HG03354 (cell line): ENCODE measurements at regions not wholly inside any gene's neighbourhood (a gene's known extent, or its start where the extent isn't known, plus 50 kb on each side); places are given as distances from the start of the nearest gene placed in this dataset.

Source experiments
- ATAC-seq: cut with Tn5 transposase; IDR thresholded peaks from one replicate; pipeline ENCODE4 v1.9.1; 2021; ENCODE audit warnings: mild to moderate bottlenecking; ENCODE audit not compliant: unreplicated experiment, poor library complexity, severe bottlenecking

DNA sequence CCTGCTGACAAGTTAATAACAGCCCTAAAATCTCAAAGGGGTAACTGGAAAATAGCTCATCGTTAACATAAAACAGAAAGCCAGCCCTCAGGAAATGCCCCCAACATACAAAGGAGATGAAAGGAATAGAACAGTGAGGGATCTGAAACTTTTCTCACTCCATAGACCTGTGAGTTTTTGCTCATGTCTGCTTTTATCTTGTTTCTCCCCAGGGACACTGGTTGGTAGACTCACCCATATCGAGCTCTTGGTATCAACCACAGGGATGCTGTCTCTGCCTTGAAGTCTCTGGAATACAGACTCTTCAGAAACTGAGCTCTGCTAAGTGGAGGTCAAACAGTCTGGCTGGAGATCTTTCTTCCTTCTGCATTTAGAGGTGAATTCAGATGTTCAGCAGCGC lies 77.4 kb upstream of the CAMK1G start:
- no peak for ATAC-seq

DNA sequence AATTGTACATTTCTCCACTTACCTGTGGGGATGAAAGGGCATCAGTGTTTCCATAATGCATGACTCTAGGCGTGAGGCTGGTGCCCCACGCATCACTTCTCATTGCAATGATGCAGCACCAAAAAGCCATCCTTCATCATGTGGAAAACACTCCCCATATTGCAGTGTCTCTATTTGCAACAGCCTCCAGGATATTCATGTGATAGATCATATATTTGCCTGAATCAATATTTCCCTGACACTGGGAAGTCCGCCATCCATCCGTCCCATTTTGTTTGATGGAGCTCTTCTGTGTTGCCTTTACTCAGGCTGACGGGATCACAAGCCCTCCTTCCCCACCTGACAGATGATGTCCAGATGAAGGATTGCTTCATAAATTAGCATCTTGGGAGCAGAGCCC lies 74.5 kb upstream of the CAMK1G start:
- ATAC-seq = no peak

DNA sequence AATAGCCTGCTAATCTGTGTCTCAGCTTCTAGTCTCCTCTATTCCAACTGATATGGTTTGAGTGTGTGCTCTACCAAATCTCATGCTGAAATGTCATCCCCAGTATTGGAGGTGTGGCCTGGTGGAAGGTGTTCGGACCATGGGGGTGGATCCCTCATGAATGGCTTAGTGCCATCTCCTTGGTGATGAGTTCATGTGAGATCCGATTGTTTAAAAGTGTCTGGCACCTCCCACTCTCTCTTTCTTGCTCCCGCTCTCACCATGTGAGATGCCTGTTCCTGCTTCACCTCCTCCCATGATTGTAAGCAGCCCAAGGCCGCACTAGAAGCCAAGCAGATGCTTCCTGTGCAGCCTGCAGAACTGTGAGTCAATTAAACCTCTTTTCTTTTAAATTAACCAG lies 73.5 kb upstream of the CAMK1G start:
- no peak for ATAC-seq

DNA sequence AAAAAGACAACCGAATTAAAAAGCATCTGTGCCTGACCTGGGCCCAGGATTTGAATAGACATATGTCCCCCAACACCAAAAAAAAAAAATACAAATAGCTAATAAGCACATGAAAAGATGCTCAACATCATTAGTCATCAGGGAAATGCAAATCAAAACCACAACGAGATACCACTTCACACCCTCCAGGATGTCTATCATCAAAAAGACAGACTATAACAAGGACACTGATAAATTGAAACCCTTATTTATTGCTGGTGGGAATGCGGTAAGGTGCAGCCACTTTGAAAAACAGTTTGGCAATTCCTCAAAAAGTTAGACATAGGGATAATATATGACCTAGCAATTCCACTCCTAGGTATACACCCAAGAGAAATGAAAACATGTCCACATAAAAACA lies 72.3 kb upstream of the CAMK1G start:
- ATAC-seq = no peak

DNA sequence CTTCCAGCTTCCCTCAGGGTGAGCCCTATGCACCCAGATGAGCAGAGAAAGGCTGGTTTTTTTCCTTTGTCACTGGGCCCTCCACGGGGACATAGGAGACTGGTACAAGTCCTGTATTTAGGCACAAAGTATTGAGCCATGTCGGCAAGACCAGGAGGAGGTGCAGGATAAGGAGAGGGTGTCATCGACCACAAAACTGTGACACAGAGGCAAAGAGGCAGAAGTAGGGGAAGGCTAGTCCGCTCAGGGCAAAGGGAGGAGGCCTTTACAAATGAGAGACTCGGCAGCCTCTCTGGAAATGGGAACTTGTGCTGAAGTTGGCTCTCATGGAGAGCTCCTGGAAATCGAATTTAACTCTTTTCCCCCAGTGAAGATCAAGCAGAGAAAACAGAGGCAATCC lies 70.7 kb upstream of the CAMK1G start:
- no peak for ATAC-seq

DNA sequence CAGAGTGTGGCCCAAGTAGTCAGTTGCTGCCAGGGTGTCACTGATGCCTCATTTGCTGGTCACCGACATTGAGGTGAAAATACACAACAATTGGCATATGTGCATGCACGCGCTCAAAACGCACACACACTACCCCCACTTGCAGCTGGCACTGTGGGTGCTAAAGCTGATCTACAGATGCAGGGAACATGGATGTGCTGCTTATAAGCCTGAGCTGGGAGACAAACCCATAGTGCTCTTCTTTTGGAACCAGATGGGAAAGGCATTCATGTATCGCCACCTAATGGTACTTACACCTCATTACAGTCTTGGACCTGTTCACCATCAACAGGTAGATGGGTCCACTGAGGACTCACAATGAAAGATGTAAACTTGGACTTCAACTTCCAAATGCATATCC lies 70.3 kb upstream of the CAMK1G start:
- peak; percentile 74 for ATAC-seq

DNA sequence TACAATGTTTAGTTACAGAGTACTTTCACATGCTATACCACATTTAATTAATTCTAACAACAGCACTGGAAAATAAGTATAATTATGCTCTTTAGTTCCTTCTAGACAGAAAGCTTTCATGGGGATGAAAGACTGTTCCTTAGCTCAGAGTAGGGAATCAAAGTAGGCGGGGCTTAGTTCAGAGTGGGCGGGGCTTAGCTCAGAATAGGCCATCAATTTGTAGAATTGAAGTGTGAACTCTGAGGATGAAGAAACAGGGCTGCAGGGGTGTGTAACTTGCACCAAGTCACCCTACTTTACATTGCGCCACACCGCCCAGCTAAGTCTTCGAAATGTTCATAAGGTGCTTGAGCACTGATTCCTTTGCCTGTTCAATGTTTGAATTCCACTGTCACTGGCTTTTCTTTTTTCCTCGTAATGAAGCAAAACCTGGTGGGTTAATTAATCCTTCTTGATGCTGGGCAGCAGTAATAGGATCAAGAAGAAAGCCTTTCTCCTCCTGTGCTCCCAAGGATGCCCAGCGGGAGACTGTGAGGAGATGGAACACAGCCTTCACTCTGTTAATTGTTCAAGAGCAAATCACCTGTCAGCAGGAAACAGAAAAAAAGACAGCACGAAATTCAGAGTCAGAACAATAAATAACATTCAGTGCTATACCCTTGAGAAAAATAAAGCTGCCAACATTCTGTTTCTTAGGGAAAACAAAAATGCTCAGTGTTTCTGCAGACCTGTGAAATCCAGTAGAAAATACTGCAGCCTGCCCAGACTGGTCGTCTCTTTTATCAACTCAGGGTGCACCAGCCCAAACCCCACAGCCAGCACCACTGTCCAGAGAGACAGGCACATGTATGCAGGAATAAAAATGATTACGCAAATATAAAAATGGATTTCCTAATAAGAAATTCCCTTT lies 66.5 kb upstream of the CAMK1G start:
- no peak for ATAC-seq

DNA sequence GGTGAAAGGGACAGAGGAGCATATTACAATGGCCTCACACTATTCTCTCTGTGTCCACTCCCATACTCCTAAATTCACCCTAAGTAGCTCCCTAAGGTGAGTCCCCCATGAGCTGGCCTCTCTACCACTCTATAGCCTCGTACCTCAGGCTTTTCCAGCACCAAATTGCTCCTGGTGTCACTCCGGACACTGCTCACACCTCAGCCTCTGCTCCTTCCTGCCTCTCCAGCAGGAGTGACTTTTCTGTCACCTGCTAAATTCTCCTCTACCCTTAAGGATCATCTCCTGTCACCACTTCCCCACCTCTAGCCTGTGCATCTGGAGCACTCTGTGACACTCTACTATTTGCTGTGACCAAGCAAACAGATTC lies 65.8 kb upstream of the CAMK1G start:
- ATAC-seq = no peak

DNA sequence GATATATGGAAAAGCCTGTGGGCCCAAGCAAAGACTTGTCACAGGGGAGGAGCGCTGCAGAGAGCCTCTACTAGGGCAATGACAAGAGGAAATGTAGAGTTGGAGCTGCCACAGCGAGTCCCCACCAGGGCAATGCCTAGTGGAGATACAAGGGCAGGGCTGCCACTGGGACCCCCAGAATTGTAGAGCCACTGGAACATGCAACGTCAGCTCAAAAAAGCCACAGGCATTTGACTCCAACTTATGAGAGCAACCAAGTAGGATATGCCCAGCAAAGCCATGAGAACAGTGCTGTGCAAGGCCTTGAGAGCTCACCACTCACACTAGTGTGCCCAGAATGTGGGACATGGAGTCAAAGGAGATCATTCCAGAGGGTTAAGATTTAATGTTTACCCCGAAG lies 63.7 kb upstream of the CAMK1G start:
- no peak for ATAC-seq

DNA sequence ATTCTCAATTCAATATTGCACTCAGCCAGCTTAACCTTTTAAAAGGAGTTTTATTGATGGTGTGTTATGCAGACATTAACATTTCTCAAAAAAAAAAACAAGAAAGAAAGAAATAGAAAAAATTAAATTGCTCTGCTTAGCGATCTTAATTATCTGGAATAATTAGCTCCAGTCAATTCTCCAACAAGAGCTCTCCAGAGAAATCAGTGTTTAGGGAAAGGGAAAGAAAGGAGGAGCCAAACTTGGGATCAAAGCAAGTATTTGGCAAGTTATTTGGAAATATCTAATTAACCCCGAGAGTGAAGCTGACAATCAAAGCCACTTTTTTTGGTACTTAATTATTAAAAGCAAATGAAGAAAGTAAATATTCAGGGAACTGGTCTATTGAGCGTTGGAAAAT lies 60.7 kb upstream of the CAMK1G start:
- ATAC-seq = no peak

DNA sequence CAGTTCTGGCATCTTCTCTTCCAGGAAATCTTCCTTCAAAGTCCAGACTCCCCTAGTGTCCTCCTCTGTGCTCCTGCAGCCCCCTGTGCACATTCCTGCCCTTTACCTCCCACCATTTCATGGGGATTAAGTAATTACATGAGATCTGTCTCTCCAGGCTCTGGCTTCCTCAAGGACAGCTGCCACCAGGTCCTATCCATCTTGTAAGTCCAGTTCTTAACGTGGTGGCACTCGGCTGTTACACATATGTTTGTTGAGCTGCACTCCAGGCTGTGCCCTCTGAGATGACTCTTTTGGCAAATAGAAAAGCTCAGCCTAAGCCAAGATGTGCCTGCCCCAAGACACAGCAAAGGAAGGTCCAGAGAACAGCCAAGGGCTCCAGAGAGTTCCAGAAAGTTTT lies 57.4 kb upstream of the CAMK1G start:
- no peak for ATAC-seq

DNA sequence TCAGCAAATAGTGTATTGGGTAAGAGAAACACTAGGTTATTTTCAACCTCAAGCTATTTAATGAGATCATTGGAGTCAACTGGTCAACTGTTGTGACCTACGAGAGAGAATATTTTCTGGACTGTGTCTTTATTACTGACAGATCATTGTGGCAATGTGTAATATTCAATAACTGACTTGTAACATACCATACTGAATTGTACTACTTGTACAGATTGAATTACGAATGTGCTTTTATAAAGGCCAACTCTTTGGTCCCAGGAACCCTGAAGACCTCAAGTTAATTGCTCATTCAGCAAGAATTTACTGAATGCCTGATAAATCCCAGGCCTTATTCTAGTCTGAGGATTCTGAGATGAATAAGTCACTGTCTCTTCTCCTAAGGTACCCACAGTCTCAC lies 56.1 kb upstream of the CAMK1G start:
- ATAC-seq = no peak

DNA sequence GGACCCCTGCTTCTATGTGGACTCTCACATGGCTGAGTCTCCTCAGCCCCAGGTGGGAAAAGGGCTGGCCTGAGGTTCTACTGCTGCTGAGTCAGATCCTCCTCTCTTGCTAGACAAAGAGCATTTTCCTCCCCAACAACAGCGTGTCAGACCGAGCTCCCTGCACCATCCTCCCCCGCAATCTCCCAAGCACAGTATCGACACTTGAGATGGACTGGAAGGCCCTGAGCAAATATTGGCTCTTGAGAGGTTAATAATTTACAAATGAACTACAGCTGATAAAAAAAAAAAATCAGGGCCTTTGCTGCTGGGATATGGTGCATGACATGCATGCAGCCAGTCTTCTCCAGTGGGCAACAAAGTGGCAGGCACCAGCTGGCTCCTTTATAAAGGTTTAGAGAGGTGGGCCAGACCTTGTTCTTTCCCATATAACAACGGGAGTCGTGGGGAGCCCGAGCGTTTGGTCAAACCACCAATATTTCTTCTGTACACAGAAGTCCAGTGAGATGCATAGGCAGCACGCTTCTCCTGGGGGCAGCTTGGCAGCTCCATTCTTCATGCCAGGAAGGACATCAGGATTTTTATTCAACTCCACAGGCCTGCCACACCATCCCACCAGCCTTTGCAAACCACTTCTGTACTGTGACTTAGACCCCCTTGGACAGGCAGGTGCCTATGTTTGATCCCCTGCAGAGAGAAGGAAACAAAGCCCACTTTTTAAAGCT lies 55.4 kb upstream of the CAMK1G start:
- ATAC-seq = no peak

DNA sequence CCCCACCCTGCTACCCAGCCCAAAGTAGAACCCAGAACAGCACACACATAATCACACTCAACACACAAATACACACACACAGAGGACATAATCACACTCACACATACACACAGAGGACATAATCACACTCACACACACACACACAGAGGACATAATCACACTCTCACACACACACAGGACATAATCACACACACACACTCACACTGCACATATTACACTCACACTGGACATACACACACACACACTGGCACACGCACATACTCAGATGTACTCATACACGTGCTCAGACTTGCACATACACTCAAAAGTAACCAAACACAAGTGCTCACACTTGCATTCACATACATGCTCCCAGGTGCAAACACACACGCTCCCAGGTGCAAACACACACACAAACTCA lies 54.3 kb upstream of the CAMK1G start:
- no peak for ATAC-seq

DNA sequence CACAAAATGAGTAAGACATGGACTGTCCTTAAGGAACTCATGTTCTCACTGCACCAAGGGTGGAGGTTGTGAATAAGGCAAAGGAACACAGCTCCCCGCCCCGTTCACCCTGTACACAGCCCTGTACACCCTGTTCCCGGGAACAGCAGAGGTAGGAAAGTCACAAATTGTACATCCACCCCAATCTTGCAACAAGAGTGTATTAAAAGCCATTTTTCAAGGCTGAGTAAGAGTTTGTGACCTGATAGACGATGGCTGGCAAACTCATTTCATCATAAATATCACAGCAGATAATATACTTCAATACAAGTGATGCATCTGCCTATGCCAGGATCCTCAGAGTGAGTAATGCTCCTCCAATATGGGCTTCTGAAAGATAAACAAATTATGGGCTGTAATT lies 52.5 kb upstream of the CAMK1G start:
- ATAC-seq = no peak

DNA sequence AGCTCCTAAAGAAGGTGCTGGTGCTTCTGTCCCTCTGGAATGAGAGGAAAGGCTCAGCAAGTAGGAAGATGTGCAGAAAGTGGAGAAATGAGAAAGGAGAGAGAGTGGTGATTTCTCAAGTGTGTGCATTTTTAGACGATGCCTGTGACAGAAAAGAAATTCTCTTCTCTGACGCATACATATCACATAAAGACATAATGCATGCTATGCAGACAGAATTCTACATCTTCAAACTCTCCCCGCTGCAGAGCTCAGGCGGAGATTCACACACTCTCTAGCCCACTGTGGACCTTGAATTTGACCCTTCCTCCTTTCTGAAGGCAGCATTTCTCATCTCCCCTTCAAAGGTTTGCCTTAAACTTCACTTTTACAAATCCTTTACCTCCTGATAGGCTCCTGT lies 52.0 kb upstream of the CAMK1G start:
- ATAC-seq = no peak
